ENCODE measurements at regions not wholly inside any gene's neighbourhood (a gene's known extent, or its start where the extent isn't known, plus 50 kb on each side); places are given as distances from the start of the nearest gene placed in this dataset.

DNA sequence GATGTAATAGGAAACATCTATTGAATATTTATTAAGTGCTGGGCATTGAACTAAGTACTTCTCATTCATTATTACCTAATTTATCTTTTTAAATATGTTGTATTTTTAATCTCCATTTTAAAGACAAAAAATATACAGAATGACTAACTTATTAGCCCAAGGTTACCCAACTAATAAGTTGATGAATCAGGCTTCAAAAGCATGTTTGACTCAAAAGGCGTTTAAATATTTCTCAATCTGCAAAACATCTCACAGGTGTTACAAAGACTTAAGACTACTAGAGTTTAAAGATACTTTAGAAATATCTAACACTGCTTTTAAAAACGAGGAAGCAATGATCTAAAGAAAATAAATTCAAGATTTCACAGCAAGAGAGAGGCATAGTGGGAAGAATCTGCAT is 457.4 kb upstream of the DCN start:
- no peak overlapping the region for H3K27ac Mint-ChIP-seq (ENCODE audit: unreplicated experiment)
- Histone ChIP-seq H3K36me3 (ENCODE audit: insufficient read depth, low read length) (no peaks in the 10 kb centered on the region), H3K9ac (ENCODE audit: low read length) (no peak overlapping the region), H3K79me2 (ENCODE audit: insufficient read depth, low read length) (no peaks in the 10 kb centered on the region), H4K20me1 (ENCODE audit: insufficient read depth, low read length) (no peaks in the 10 kb centered on the region), H2AFZ (ENCODE audit: low read depth, low read length) (no peak overlapping the region), H3K27ac (ENCODE audit: low read depth, low read length) (no peak overlapping the region), H3K27me3 (ENCODE audit: insufficient read depth, low read length) (no peaks in the 10 kb centered on the region), H3K9me3 (ENCODE audit: insufficient read depth, low read depth, low read length) (no peaks in the 10 kb centered on the region), H3K4me3 (ENCODE audit: insufficient read depth, low read depth, low read length) (no peak overlapping the region), H3K4me1 (ENCODE audit: insufficient read depth, low read length) (no peaks in the 10 kb centered on the region), H3K4me2 (ENCODE audit: low read length) (no peak overlapping the region)
- no peak for DNase-seq (ENCODE audit: low read depth)
- TF ChIP-seq EZH2 (IDR thresholded peaks at IDR 0.05; ENCODE audit: insufficient read depth, low read length) = no peak
- TF ChIP-seq, protein P1, sequence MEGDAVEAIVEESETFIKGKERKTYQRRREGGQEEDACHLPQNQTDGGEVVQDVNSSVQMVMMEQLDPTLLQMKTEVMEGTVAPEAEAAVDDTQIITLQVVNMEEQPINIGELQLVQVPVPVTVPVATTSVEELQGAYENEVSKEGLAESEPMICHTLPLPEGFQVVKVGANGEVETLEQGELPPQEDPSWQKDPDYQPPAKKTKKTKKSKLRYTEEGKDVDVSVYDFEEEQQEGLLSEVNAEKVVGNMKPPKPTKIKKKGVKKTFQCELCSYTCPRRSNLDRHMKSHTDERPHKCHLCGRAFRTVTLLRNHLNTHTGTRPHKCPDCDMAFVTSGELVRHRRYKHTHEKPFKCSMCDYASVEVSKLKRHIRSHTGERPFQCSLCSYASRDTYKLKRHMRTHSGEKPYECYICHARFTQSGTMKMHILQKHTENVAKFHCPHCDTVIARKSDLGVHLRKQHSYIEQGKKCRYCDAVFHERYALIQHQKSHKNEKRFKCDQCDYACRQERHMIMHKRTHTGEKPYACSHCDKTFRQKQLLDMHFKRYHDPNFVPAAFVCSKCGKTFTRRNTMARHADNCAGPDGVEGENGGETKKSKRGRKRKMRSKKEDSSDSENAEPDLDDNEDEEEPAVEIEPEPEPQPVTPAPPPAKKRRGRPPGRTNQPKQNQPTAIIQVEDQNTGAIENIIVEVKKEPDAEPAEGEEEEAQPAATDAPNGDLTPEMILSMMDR (IDR thresholded peaks at IDR 0.05; ENCODE audit: insufficient read depth, low read depth, low read length) = no peak
- H3K27me3 Mint-ChIP-seq (ENCODE audit: low read depth, unreplicated experiment) = no peaks in the 10 kb centered on the region
- no peaks in the 10 kb centered on the region for H3K9me3 Mint-ChIP-seq (ENCODE audit: unreplicated experiment)
- H3K4me3 Mint-ChIP-seq (ENCODE audit: unreplicated experiment) = no peak overlapping the region
- H3K4me1 Mint-ChIP-seq (ENCODE audit: low read depth, unreplicated experiment) = no peaks in the 10 kb centered on the region
- no peak for FAIRE-seq
- no peaks in the 10 kb centered on the region for H3K36me3 Mint-ChIP-seq (ENCODE audit: low read depth, unreplicated experiment)

DNA sequence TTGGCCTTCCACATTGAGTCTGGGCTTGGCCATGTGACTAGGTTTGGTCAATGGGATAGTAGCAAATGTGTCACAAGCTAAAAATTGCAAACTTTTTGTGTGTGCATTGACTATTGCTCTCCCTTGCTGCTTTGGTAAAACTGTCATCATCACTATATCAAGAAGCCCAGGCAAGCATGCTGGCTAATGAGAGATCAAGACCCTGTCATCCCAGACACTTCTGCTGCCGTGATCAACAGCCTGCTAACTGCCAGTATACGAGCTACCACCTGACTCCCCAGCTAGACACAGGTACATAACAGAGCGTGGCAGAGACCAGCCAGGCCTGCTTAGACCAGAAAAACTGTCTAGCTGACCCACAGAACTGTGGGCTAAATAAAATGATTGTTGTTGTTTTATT is 456.7 kb upstream of the DCN start:
- Histone ChIP-seq H4K20me1 (ENCODE audit: insufficient read depth, low read length) (no peaks in the 10 kb centered on the region), H3K36me3 (ENCODE audit: insufficient read depth, low read length) (no peaks in the 10 kb centered on the region), H3K4me1 (ENCODE audit: insufficient read depth, low read length) (no peaks in the 10 kb centered on the region), H3K9ac (ENCODE audit: low read length) (no peak overlapping the region), H2AFZ (ENCODE audit: low read depth, low read length) (no peak overlapping the region), H3K79me2 (ENCODE audit: insufficient read depth, low read length) (no peaks in the 10 kb centered on the region), H3K9me3 (ENCODE audit: insufficient read depth, low read depth, low read length) (no peaks in the 10 kb centered on the region), H3K27ac (ENCODE audit: low read depth, low read length) (no peak overlapping the region), H3K4me3 (ENCODE audit: insufficient read depth, low read depth, low read length) (no peak overlapping the region), H3K27me3 (ENCODE audit: insufficient read depth, low read length) (no peaks in the 10 kb centered on the region), H3K4me2 (ENCODE audit: low read length) (no peak overlapping the region)
- H3K4me1 Mint-ChIP-seq (ENCODE audit: low read depth, unreplicated experiment) = no peaks in the 10 kb centered on the region
- no peak for FAIRE-seq
- H3K27me3 Mint-ChIP-seq (ENCODE audit: low read depth, unreplicated experiment) = no peaks in the 10 kb centered on the region
- H3K27ac Mint-ChIP-seq (ENCODE audit: unreplicated experiment) = no peak overlapping the region
- TF ChIP-seq EZH2 (IDR thresholded peaks at IDR 0.05; ENCODE audit: insufficient read depth, low read length) = no peak
- TF ChIP-seq, protein P1 (IDR thresholded peaks at IDR 0.05; ENCODE audit: insufficient read depth, low read depth, low read length) = no peak
- no peak overlapping the region for H3K4me3 Mint-ChIP-seq (ENCODE audit: unreplicated experiment)
- DNase-seq (ENCODE audit: low read depth) = no peak
- H3K9me3 Mint-ChIP-seq (ENCODE audit: unreplicated experiment) = peaks cover 3% of the 10 kb centered on the region
- H3K36me3 Mint-ChIP-seq (ENCODE audit: low read depth, unreplicated experiment) = no peaks in the 10 kb centered on the region

DNA sequence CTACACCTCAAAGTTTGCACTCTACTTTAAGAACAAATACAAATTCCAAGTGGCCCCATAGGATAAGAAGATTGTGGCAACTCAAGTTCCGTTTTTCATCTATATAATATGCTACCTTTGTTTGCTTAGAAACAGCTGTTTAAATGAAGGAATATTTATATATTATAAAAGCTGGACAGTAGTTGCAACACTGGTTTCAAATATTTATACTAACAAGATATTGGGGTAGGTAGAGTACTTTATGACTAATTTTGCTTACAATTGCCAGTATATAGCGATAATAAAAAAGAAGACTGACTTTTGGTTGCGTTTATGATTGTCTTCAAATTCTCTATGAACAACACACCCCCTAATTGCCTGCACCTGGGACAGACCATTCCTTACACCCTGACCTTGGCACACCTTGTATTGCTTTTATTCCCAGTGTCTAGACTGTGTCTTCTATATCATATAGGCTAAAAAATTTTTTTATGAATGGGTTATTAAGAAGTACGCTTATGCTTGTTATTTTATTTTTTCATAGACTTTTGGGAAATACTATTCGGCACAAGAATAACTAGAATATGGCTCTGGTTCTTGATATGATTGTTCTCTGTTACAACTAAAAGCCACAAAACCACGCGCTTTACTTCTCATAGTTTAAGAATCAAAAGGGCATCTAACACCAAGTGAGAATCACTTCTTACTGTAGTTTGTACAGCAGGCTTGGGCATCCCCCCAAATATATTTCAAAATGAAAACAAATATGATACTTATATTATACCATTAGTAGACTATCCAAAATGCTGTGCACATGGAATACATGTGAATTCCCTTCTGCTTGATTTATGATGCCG is 455.4 kb upstream of the DCN start:
- Mint-ChIP-seq H3K4me3 (ENCODE audit: unreplicated experiment) (no peak overlapping the region), H3K36me3 (ENCODE audit: low read depth, unreplicated experiment) (no peaks in the 10 kb centered on the region), H3K9me3 (ENCODE audit: unreplicated experiment) (peaks cover 4% of the 10 kb centered on the region), H3K27me3 (ENCODE audit: low read depth, unreplicated experiment) (no peaks in the 10 kb centered on the region), H3K4me1 (ENCODE audit: low read depth, unreplicated experiment) (no peaks in the 10 kb centered on the region), H3K27ac (ENCODE audit: unreplicated experiment) (no peak overlapping the region)
- no peak overlapping the region for H3K4me3 ChIP-seq (ENCODE audit: insufficient read depth, low read depth, low read length)
- H3K9ac ChIP-seq (ENCODE audit: low read length) = no peak overlapping the region
- TF ChIP-seq EZH2 (IDR thresholded peaks at IDR 0.05; ENCODE audit: insufficient read depth, low read length) = no peak
- TF ChIP-seq, protein P1 (IDR thresholded peaks at IDR 0.05; ENCODE audit: insufficient read depth, low read depth, low read length) = no peak
- FAIRE-seq (no peak), DNase-seq (ENCODE audit: low read depth) (no peak)
- H3K27me3 ChIP-seq (ENCODE audit: insufficient read depth, low read length) = no peaks in the 10 kb centered on the region
- H3K9me3 ChIP-seq (ENCODE audit: insufficient read depth, low read depth, low read length) = no peaks in the 10 kb centered on the region
- H2AFZ ChIP-seq (ENCODE audit: low read depth, low read length) = no peak overlapping the region
- no peaks in the 10 kb centered on the region for H3K79me2 ChIP-seq (ENCODE audit: insufficient read depth, low read length)
- no peaks in the 10 kb centered on the region for H3K36me3 ChIP-seq (ENCODE audit: insufficient read depth, low read length)
- H3K27ac ChIP-seq (ENCODE audit: low read depth, low read length) = no peak overlapping the region
- no peaks in the 10 kb centered on the region for H3K4me1 ChIP-seq (ENCODE audit: insufficient read depth, low read length)
- H4K20me1 ChIP-seq (ENCODE audit: insufficient read depth, low read length) = no peaks in the 10 kb centered on the region
- H3K4me2 ChIP-seq (ENCODE audit: low read length) = no peak overlapping the region
